MCF 10A (cell line): ENCODE measurements at regions not wholly inside any gene's neighbourhood (a gene's known extent, or its start where the extent isn't known, plus 50 kb on each side); places are given as distances from the start of the nearest gene placed in this dataset.

Experiments used
- BruUV-seq: library from RNA; stranded (reverse); fragments of 400-500 nt; replicated peaks from 2 replicates; lab custom pipeline; 2021; lab: Mats Ljungman, UMichigan
- CTCF ChIA-PET: fragments of 300-600 bp; sonication (Branson Sonifier 250); formaldehyde crosslinking; extraction: SDS; loops from one replicate; lab custom pipeline; 2021; ENCODE audit warnings: antibody characterized with exemption, inconsistent platforms; lab: Yijun Ruan, JAX
- POLR2A ChIA-PET: fragments of 300-600, 350-650 bp; sonication (Branson Sonifier 250); formaldehyde crosslinking; extraction: SDS; loops from one replicate; lab custom pipeline; 2020; ENCODE audit warnings: antibody characterized with exemption, inconsistent platforms; lab: Yijun Ruan, JAX
- DNase-seq: peaks from one replicate; pipeline ENCODE4 v3.0.0-alpha.2; 2018; ENCODE audit not compliant: unreplicated experiment
- H3K27ac Mint-ChIP-seq: one replicate; pipeline ENCODE4 v1.8.0; 2022; ENCODE audit warnings: mild to moderate bottlenecking, low read depth, mixed read lengths; ENCODE audit not compliant: unreplicated experiment
- H3K27me3 Mint-ChIP-seq: one replicate; pipeline ENCODE4 v1.8.0; 2022; ENCODE audit warnings: mixed read lengths; ENCODE audit not compliant: insufficient read depth, unreplicated experiment
- H3K36me3 Mint-ChIP-seq: one replicate; pipeline ENCODE4 v1.8.0; 2022; ENCODE audit warnings: mild to moderate bottlenecking, moderate library complexity, mixed read lengths; ENCODE audit not compliant: insufficient read depth, unreplicated experiment
- H3K4me1 Mint-ChIP-seq: one replicate; pipeline ENCODE4 v1.8.0; 2022; ENCODE audit warnings: mixed read lengths; ENCODE audit not compliant: insufficient read depth, unreplicated experiment
- H3K4me3 Mint-ChIP-seq: one replicate; pipeline ENCODE4 v1.8.0; 2022; ENCODE audit warnings: mild to moderate bottlenecking, moderate library complexity, mixed read lengths; ENCODE audit not compliant: unreplicated experiment
- H3K9me3 Mint-ChIP-seq: one replicate; pipeline ENCODE4 v1.8.0; 2022; ENCODE audit warnings: mixed read lengths; ENCODE audit not compliant: unreplicated experiment
- intact Hi-C: fragments of 100-400 bp; cut with micrococcal nuclease; formaldehyde crosslinking; loops from 2 replicates; pipeline ENCODE4 v1.14.1; 2022
- TF ChIP-seq, protein P1 (sequence below): fragments of 200-600 bp; IDR thresholded peaks from one replicate; pipeline ENCODE4 v1.8.0; 2022; ENCODE audit warnings: antibody characterized with exemption, mild to moderate bottlenecking; ENCODE audit not compliant: unreplicated experiment

DNA sequence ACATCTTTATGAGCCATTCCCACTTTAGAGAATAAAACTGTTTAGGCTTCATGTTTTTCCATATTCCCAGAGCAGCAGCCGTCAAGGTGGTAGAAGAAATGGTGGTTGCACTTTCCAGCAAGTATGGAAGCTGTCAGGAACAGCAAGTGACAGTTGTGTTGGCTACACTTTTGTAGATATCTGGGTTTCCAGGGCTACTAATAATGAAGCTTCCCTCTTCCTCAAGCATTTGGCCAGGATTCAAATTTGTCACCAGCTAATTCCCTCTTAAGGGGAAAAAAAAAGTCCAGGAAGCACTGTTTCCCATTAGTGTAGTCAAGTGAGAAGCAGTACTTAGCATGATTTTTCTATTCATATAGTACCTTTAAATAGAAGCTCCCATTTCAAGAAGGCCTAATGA lies 252.8 kb downstream of the IGSF11 start:
- H3K4me3 Mint-ChIP-seq: no peak overlapping the region
- no peak for DNase-seq
- POLR2A ChIA-PET: interaction anchor here (0.5 to 0.8 kb wide), 3 partner anchors 29 to 894 kb away, joined by 3 to 4 read pairs (median 4); no protein-coding TSS in a partner anchor
- CTCF ChIA-PET: interaction anchor here (0.6 to 0.7 kb wide), 2 partner anchors 41 to 123 kb away, joined by 3 read pairs; no protein-coding TSS in a partner anchor
- no TSS peak for BruUV-seq
- TF ChIP-seq, protein P1, sequence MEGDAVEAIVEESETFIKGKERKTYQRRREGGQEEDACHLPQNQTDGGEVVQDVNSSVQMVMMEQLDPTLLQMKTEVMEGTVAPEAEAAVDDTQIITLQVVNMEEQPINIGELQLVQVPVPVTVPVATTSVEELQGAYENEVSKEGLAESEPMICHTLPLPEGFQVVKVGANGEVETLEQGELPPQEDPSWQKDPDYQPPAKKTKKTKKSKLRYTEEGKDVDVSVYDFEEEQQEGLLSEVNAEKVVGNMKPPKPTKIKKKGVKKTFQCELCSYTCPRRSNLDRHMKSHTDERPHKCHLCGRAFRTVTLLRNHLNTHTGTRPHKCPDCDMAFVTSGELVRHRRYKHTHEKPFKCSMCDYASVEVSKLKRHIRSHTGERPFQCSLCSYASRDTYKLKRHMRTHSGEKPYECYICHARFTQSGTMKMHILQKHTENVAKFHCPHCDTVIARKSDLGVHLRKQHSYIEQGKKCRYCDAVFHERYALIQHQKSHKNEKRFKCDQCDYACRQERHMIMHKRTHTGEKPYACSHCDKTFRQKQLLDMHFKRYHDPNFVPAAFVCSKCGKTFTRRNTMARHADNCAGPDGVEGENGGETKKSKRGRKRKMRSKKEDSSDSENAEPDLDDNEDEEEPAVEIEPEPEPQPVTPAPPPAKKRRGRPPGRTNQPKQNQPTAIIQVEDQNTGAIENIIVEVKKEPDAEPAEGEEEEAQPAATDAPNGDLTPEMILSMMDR: no peak
- intact Hi-C loops: no loop called here
- peaks cover 14% of the 10 kb centered on the region for H3K4me1 Mint-ChIP-seq
- no peak overlapping the region for H3K27ac Mint-ChIP-seq
- H3K36me3 Mint-ChIP-seq: no peaks in the 10 kb centered on the region
- H3K27me3 Mint-ChIP-seq: no peaks in the 10 kb centered on the region
- no peaks in the 10 kb centered on the region for H3K9me3 Mint-ChIP-seq

DNA sequence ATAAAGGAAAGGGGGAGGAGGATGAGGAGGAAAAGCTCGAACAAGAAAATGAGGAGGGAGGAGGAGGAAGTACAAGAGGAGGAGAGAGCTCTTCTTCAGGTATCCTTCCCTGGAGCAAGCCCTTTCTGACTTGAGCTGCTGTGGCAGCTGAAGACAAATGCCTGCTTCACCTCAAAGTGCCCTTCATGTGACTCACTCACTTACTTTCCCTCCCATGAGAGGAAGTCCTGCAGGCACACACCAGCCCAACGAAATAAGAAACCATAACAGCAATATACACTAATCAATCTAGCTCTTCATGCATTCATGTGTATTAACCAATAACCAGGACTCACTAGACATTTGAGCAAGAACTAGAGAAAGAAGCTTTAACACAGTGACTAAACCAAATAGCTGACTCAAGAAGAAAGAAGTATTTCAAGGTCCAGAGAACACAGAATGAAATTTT lies 251.9 kb downstream of the IGSF11 start:
- intact Hi-C loops: no loop called here
- H3K27ac Mint-ChIP-seq: no peak overlapping the region
- ChIA-PET CTCF (interaction anchor here (0.9 kb wide), 1 partner anchor 14 kb away, joined by 4 read pairs; no protein-coding TSS in a partner anchor), POLR2A (no interaction called here)
- H3K4me1 Mint-ChIP-seq: peaks cover 14% of the 10 kb centered on the region
- no TSS peak for BruUV-seq
- H3K9me3 Mint-ChIP-seq: no peaks in the 10 kb centered on the region
- no peaks in the 10 kb centered on the region for H3K27me3 Mint-ChIP-seq
- no peak overlapping the region for H3K4me3 Mint-ChIP-seq
- DNase-seq: peak; percentile 29
- no peaks in the 10 kb centered on the region for H3K36me3 Mint-ChIP-seq
- TF ChIP-seq, protein P1: no peak

DNA sequence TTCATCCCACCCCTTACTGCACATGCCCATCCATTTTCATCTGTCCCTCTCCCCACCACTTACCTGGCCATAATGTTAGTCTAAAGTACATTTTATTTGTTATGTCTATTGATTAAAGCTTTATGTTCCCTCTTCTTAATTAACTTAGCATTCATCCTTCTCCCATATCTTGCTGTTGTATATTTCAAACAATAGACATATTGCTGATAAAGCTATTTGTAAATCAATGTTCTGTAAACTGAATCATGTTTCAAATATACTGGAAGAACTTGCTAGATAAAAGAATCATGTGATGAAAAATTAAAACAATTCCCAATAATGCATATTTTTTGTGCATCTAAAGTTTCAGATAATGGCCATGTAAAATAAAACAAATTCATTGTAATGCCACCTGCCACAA lies 249.2 kb downstream of the IGSF11 start:
- DNase-seq: no peak
- no peaks in the 10 kb centered on the region for H3K36me3 Mint-ChIP-seq
- ChIA-PET POLR2A (interaction anchor here (0.7 kb wide), 1 partner anchor 309 kb away, joined by 3 read pairs; no protein-coding TSS in a partner anchor), CTCF (no interaction called here)
- no TSS peak for BruUV-seq
- no peak overlapping the region for H3K27ac Mint-ChIP-seq
- no peaks in the 10 kb centered on the region for H3K9me3 Mint-ChIP-seq
- H3K4me1 Mint-ChIP-seq: peaks cover 14% of the 10 kb centered on the region
- no peak overlapping the region for H3K4me3 Mint-ChIP-seq
- TF ChIP-seq, protein P1: no peak
- intact Hi-C loops: no loop called here
- no peaks in the 10 kb centered on the region for H3K27me3 Mint-ChIP-seq

DNA sequence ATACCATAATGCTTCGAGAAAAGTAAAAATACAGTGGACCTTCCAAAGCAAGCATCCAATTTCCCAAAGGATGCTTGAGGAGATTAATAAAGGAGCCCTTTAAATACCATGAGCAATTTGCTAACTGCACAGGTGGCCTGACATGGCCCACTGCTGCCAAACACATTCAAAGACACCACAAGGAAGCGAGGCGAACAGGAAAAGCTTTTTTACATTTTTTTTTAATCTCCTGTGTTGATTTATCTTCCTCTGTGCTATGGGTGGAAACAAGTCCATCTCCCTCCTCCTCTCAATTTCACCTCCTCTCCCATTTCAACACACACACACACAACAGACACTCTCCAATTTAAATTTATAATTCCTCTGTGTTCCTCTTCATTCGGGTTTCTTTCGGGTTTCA lies 243.4 kb downstream of the IGSF11 start:
- no peak for DNase-seq
- intact Hi-C loops: no loop called here
- TF ChIP-seq, protein P1: no peak

More for the DNA sequence above, 243.4 kb downstream of the IGSF11 start:
- Mint-ChIP-seq H3K4me3 (no peak overlapping the region), H3K27me3 (no peaks in the 10 kb centered on the region), H3K36me3 (no peaks in the 10 kb centered on the region), H3K9me3 (no peaks in the 10 kb centered on the region), H3K27ac (no peak overlapping the region), H3K4me1 (peaks cover 12% of the 10 kb centered on the region)
- CTCF ChIA-PET: no interaction called here
- POLR2A ChIA-PET: no interaction called here
- no TSS peak for BruUV-seq
